A549 (cell line): ENCODE measurements at regions not wholly inside any gene's neighbourhood (a gene's known extent, or its start where the extent isn't known, plus 50 kb on each side); places are given as distances from the start of the nearest gene placed in this dataset.

Source experiments
- ATAC-seq, 2 experiments: fragments of 200-7000 bp in 1 of 2; fragments of >200 bp in 1 of 2; cut with Nextera tagmentation in 1 of 2; cut with Tn5 transposase in 1 of 2; 3 replicates each; pipeline versions ENCODE4 v1.8.0 to v1.9.1; 2018 to 2020; ENCODE audit warnings: mild to moderate bottlenecking in 1 of 2, moderate library complexity in 1 of 2
- CTCF ChIA-PET: fragments of 300-600 bp; sonication (Branson Sonifier 250); formaldehyde crosslinking; extraction: SDS; loops from one replicate; lab custom pipeline; 2021; ENCODE audit warnings: antibody characterized with exemption, inconsistent platforms; lab: Yijun Ruan, JAX
- POLR2A ChIA-PET: fragments of 350-600 bp; formaldehyde crosslinking; extraction: SDS; loops from one replicate; lab custom pipeline; 2021; ENCODE audit warnings: antibody characterized with exemption, inconsistent platforms; lab: Yijun Ruan, JAX
- DNase-seq, 2 experiments: peaks; one replicate each; pipeline versions ENCODE4 v3.0.0 to v3.0.0-alpha.2; 2011 to 2016; ENCODE audit warnings: low read depth in 1 of 2, low spot score in 1 of 2
- FAIRE-seq: peaks from 2 replicates; lab custom pipeline; 2011; peaks lifted over from hg19 to GRCh38; lab: Jason Lieb, UNC
- H3K27ac ChIP-seq, 2 experiments: fragments of >200 bp; sonication (Bioruptor Twin); formaldehyde crosslinking; 3 replicates each; pipeline ENCODE4 v1.5.1; 2016 to 2017
- H3K4me1 ChIP-seq: fragments of >200 bp; sonication (Bioruptor Twin); formaldehyde crosslinking; 3 replicates; pipeline ENCODE4 v1.6.1; 2016
- H3K4me2 ChIP-seq: fragments of >200 bp; sonication (Bioruptor Twin); formaldehyde crosslinking; 3 replicates; pipeline ENCODE4 v1.6.1; 2016
- H3K4me3 ChIP-seq: fragments of >200 bp; sonication (Bioruptor Twin); formaldehyde crosslinking; 3 replicates; pipeline ENCODE4 v1.5.1; 2016
- H3K9me3 ChIP-seq: fragments of >200 bp; sonication (Bioruptor Twin); formaldehyde crosslinking; 3 replicates; pipeline ENCODE4 v1.6.1; 2016
- ATOH8 ChIP-seq: fragments of 250-450 bp; sonication (Bioruptor Pico); IDR thresholded peaks from 2 replicates; pipeline ENCODE4 v1.5.0; 2020; ENCODE audit warnings: low read depth, mild to moderate bottlenecking, moderate library complexity
- BCL3 ChIP-seq: fragments of >200 bp; sonication (Bioruptor Twin); formaldehyde crosslinking; IDR thresholded peaks from 3 replicates; pipeline ENCODE4 v1.6.1; 2016
- BHLHE40 ChIP-seq: IDR thresholded peaks from 2 replicates; pipeline ENCODE4 v1.6.1; 2012; ENCODE audit warnings: low read depth, low read length, inconsistent platforms
- CBX2 ChIP-seq: fragments of 200-600 bp; sonication (generic); IDR thresholded peaks from 2 replicates; pipeline ENCODE4 v1.6.1; 2016; ENCODE audit warnings: low read depth, mild to moderate bottlenecking, borderline replicate concordance
- CEBPB ChIP-seq, 2 experiments: fragments of >200 bp in 1 of 2; sonication (Bioruptor Twin) in 1 of 2; formaldehyde crosslinking in 1 of 2; IDR thresholded peaks; 2 replicates each; pipeline ENCODE4 v1.6.1; 2012 to 2016
- CHD4 ChIP-seq: fragments of 200-600 bp; sonication (generic); IDR thresholded peaks from 2 replicates; pipeline ENCODE4 v1.6.1; 2016; ENCODE audit warnings: antibody characterized with exemption, mild to moderate bottlenecking, borderline replicate concordance
- CTCF ChIP-seq: fragments of >200 bp; sonication (Bioruptor Twin); formaldehyde crosslinking; IDR thresholded peaks from 3 replicates; pipeline ENCODE4 v1.5.1; 2016
- E2F6 ChIP-seq: IDR thresholded peaks from 2 replicates; pipeline ENCODE4 v1.6.1; 2012; ENCODE audit warnings: low read depth, borderline replicate concordance
- EHMT2 ChIP-seq: fragments of 200-600 bp; sonication (generic); IDR thresholded peaks from 2 replicates; pipeline ENCODE4 v1.6.1; 2016; ENCODE audit warnings: antibody characterized with exemption, low read depth, mild to moderate bottlenecking, moderate library complexity
- EP300 ChIP-seq, 2 experiments: fragments of >200 bp; sonication (Bioruptor Twin); formaldehyde crosslinking; IDR thresholded peaks; 2 replicates in 1 of 2; 3 replicates in 1 of 2; pipeline ENCODE4 v1.6.1; 2016 to 2017
- FOSB ChIP-seq: fragments of 250-450 bp; sonication (Bioruptor Pico); IDR thresholded peaks from 2 replicates; pipeline ENCODE4 v1.5.0; 2020; ENCODE audit warnings: mild to moderate bottlenecking, moderate library complexity
- FOSL2 ChIP-seq, 2 experiments: fragments of 450-650 bp in 1 of 2; fragments of >200 bp in 1 of 2; sonication (Bioruptor Twin) in 1 of 2; formaldehyde crosslinking; IDR thresholded peaks; 2 replicates each; pipeline versions ENCODE4 v1.5.0 to v1.6.1; 2016 to 2020; ENCODE audit warnings: mild to moderate bottlenecking in 1 of 2, moderate library complexity in 1 of 2
- HOXB13 ChIP-seq: fragments of 250-450 bp; sonication (Bioruptor Pico); IDR thresholded peaks from 2 replicates; pipeline ENCODE4 v1.5.0; 2020; ENCODE audit warnings: low read depth, mild to moderate bottlenecking, moderate library complexity
- JUNB ChIP-seq: fragments of >200 bp; sonication (Bioruptor Twin); formaldehyde crosslinking; IDR thresholded peaks from 2 replicates; pipeline ENCODE4 v1.6.1; 2016
- KDM5A ChIP-seq: fragments of 200-600 bp; sonication (generic); IDR thresholded peaks from 2 replicates; pipeline ENCODE4 v1.6.1; 2016; ENCODE audit warnings: antibody characterized with exemption, mild to moderate bottlenecking
- MAZ ChIP-seq: fragments of 150-350 bp; IDR thresholded peaks from 2 replicates; pipeline ENCODE4 v1.6.1; 2014; ENCODE audit warnings: antibody characterized with exemption, low read depth, low read length, borderline replicate concordance
- MYC ChIP-seq: IDR thresholded peaks from 2 replicates; pipeline ENCODE4 v1.6.1; 2012; ENCODE audit warnings: mild to moderate bottlenecking, inconsistent platforms, low read length, improper control_type of control experiment, borderline replicate concordance
- NFE2L2 ChIP-seq: fragments of 150-350 bp; conservative IDR thresholded peaks from 2 replicates; pipeline ENCODE4 v1.6.1; 2014; ENCODE audit warnings: low read length
- NPAS2 ChIP-seq: fragments of 250-450 bp; sonication (Bioruptor Pico); IDR thresholded peaks from 2 replicates; pipeline ENCODE4 v1.8.0; 2022; ENCODE audit warnings: mild to moderate bottlenecking, moderate library complexity, borderline replicate concordance
- PBX3 ChIP-seq: IDR thresholded peaks from 2 replicates; pipeline ENCODE4 v1.6.1; 2012
- RARB ChIP-seq: fragments of 250-450 bp; sonication (Bioruptor Pico); IDR thresholded peaks from 2 replicates; pipeline ENCODE4 v1.8.0; 2021; ENCODE audit warnings: mild to moderate bottlenecking, moderate library complexity
- RCOR1 ChIP-seq: fragments of 150-350 bp; IDR thresholded peaks from 2 replicates; pipeline ENCODE4 v1.6.1; 2014; ENCODE audit warnings: antibody characterized with exemption, low read length, low read depth
- RNF2 ChIP-seq: fragments of 200-600 bp; sonication (generic); IDR thresholded peaks from 2 replicates; pipeline ENCODE4 v1.6.1; 2016; ENCODE audit warnings: low read depth, mild to moderate bottlenecking, antibody characterized with exemption, moderate library complexity, borderline replicate concordance
- SREBF2 ChIP-seq: fragments of 450-650 bp; IDR thresholded peaks from 2 replicates; pipeline ENCODE4 v1.6.1; 2014; ENCODE audit warnings: mild to moderate bottlenecking, moderate library complexity
- ZNF302 ChIP-seq: fragments of 250-450 bp; sonication (Bioruptor Pico); IDR thresholded peaks from 2 replicates; pipeline ENCODE4 v1.9.0; 2021; ENCODE audit warnings: inconsistent platforms, mild to moderate bottlenecking, moderate library complexity
- WGBS: methylation state at CpG from one replicate; pipeline ENCODE4 v1.1.6; 2017; ENCODE audit errors: missing lambda C conversion rate; 5-methylcytosine and 5-hydroxymethylcytosine counted together

- Histone ChIP-seq H3K4me1 (no peaks in the 10 kb centered on the region), H3K27ac (no peak overlapping the region), H3K4me2 (no peak overlapping the region), H3K4me3 (no peak overlapping the region), H3K9me3 (no peaks in the 10 kb centered on the region)
- ATAC-seq (no peak), DNase-seq (no peak), FAIRE-seq (no peak)
- CTCF ChIA-PET, result no interaction called here
- WGBS, result 3% methylated on average over 2 of the region's 2 CpGs
- TF ChIP-seq JUNB, result no peak
- TF ChIP-seq FOSB, result no peak
- TF ChIP-seq CTCF, result no peak
- no peak for TF ChIP-seq MYC
- no peak for TF ChIP-seq BCL3
- TF ChIP-seq CEBPB (IDR thresholded peaks at IDR 0.05), result no peak
- TF ChIP-seq BHLHE40, result no peak
- no peak for TF ChIP-seq PBX3
- TF ChIP-seq RNF2, result no peak
- TF ChIP-seq SREBF2, result no peak
- TF ChIP-seq NPAS2 (CRISPR knock-in tag), result no peak
- POLR2A ChIA-PET, result no interaction called here
Observed at GRCh38 chr20:55271371-55271770, 733.9 kb downstream of the CBLN4 start.

GRCh38 chr20:55269913-55270312, 735.4 kb downstream of the CBLN4 start:
- Histone ChIP-seq H3K4me2 (no peak overlapping the region), H3K27ac (no peak overlapping the region), H3K9me3 (no peaks in the 10 kb centered on the region), H3K4me1 (no peaks in the 10 kb centered on the region), H3K4me3 (no peak overlapping the region)
- WGBS, result 9% methylated on average over 1 of the region's 1 CpG
- ATAC-seq (no peak), DNase-seq (no peak), FAIRE-seq (no peak)
- TF ChIP-seq FOSL2 (IDR thresholded peaks at IDR 0.05) (no peak), FOSL2 (CRISPR knock-in tag; IDR thresholded peaks at IDR 0.05) (no peak), NPAS2 (CRISPR knock-in tag) (no peak), MAZ (no peak), NFE2L2 (no peak), EP300 (IDR thresholded peaks at IDR 0.05) (no peak), CBX2 (no peak), E2F6 (no peak), ZNF302 (no peak), RARB (CRISPR knock-in tag) (no peak), ATOH8 (CRISPR knock-in tag) (no peak), BCL3 (no peak), RNF2 (no peak), HOXB13 (CRISPR knock-in tag) (no peak), PBX3 (no peak), CHD4 (no peak), KDM5A (no peak), EHMT2 (no peak), RCOR1 (no peak), CEBPB (IDR thresholded peaks at IDR 0.05) (no peak)
- ChIA-PET CTCF (no interaction called here), POLR2A (no interaction called here)
